HG03108 (cell line): ENCODE measurements at regions not wholly inside any gene's neighbourhood (a gene's known extent, or its start where the extent isn't known, plus 50 kb on each side); places are given as distances from the start of the nearest gene placed in this dataset.

Experiments used
- ATAC-seq: cut with Tn5 transposase; IDR thresholded peaks from one replicate; pipeline ENCODE4 v1.9.1; 2021; ENCODE audit warnings: moderate library complexity; ENCODE audit not compliant: unreplicated experiment

- no peak for ATAC-seq
Measured at GRCh38 chr14:54088271-54088670, 131.6 kb upstream of the BMP4 start.

DNA sequence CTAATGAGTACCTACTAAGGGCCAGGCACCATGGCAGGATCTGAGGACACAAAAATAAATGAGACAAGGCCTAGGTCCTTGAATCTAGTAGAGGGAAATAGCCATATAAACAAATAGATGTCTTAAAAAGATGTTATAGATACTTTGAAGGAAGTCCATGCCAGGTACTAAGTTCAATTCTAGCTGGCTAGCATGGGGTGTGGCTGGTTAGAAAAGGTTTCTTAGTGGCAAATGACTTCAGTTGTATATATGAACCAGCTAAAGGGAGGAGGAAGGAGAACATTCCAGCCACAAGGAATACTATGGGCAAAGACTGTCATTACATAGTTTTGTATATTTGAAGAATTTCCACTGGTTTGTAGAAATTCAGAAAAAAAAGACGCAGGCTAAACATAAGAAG lies 133.6 kb upstream of the BMP4 start:
- no peak for ATAC-seq

DNA sequence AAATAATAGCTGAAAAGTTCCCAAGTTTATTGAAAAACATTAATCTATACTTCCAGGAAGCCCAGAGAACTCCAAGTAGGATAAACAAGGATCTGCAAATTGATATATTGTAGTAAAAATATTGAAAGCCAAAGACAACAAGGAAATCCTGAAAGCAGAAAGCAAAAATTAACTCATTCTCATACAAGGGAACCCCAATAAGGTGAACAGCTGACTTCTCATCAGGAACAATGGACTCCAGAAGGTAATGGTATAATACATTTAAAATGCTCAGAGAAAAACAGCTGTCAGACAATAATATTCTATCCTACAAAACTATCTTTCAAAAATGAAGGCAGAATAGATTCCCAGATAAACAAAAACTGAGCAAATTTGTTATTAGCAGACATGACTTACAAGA lies 138.1 kb upstream of the BMP4 start:
- no peak for ATAC-seq

GRCh38 chr14:54098536-54098935 lies 141.9 kb upstream of the BMP4 start:
- no peak for ATAC-seq

DNA sequence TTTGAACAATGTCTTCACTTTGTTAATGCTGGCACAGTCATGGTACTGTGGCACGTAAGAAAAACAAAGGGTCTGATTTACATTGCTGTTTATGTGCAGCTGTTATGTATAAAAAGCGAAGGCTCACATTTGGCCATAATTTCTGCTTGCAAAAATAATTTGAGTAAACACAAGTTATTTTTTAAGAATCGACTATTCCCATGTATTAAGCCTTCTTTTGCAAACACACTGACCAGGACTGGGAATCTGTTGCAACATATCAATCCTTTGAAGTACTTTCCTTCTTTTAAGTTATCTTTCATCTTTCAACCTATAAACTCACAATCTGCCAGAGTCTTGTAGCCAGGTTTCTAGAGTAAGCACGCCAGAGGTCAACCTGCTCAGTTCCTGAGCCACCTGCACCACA lies 145.4 kb upstream of the BMP4 start:
- no peak for ATAC-seq

GRCh38 chr14:54102530-54102929 lies 145.9 kb upstream of the BMP4 start:
- ATAC-seq: no peak

DNA sequence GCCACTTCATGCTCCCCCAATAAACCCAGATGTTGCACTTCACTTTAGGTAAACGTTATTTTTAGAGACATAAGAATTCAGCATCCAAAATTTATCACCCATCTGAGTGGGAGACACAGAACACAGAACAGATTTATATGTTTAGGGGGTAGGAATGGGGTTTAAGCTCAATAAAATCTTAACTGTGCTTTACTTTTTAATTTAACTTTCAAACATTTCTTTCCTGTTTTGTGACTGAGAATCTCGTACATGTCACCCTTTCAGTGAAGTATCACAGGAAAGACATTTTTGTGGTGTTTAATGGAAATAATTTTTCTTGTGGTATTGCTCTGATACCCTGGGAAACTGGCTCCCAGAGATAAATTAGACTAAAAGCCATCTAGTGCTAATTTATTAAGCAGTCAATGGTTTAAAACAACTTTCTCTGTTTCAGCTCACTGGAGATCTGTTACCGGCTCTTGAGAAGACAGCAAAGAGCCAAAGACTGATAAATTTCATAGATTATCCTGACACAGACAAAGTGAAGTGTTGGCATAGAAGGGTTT lies 148.0 kb upstream of the BMP4 start:
- ATAC-seq: no peak

DNA sequence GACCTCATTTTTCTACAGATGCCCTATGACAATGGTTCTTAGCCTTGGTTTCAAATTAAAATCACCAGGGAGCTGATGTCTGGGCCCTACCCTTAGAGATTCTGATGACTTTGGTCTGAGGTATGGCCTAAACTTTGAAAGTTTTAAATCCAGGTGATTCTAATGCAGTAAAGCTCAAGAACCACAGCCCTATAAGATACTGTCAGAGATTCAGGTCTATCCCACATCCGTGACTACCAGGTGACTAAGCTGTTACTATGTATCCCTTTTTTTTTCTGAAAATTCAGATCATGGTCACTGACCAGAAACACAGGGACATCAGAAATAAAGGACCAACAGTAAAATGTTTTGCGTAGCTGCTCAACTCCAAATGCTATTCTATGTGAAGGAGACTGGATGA lies 148.8 kb upstream of the BMP4 start:
- ATAC-seq: no peak

DNA sequence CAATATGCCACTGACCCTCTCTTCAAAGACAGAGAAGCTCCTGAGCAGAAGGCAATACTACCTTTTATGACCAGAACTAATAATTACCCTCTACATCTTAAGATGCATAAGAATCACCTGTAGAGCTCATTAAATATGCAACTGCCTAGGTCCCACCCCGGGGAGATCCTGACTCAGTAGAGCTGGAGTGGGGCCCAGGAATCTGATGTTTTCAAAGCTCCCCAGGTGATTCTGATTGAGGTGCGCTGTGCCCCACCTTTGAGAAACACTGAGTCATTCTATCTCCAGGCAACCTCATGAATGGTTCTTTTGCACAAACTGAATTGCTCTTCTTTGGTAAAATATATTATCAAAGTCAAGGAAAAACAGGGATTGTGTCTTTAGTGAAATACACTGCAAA lies 149.3 kb upstream of the BMP4 start:
- no peak for ATAC-seq

- ATAC-seq: no peak
Measured at GRCh38 chr14:54106661-54107377, 150.2 kb upstream of the BMP4 start.

GRCh38 chr14:54108481-54109471 lies 152.2 kb upstream of the BMP4 start:
- no peak for ATAC-seq

DNA sequence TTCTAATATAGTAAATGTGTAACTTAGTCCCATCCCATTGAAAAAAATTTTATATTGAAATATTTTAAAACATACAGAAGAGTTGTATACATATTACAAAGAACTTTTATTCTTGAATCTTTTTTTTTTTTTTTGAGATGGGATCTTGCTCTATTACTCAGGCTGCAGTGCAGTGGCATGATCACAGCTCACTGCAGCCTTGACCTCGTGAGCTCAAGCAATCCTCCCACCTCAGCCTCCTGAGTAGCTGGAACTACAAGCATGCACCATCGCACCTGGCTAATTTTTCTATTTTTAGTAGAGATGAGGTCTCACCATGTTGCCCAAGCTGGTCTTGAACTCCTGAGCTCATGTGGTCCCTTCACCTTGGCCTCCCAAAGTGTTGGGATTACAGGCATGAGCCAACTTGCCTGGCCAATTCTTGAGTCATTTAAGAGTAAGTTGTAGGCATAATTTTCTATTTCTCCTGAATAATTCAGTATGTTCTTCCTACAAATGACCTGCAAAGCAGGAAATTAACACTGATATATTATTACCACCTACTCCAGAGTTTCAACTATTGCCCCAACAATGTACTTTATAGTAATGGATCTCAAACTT lies 153.0 kb upstream of the BMP4 start:
- no peak for ATAC-seq

GRCh38 chr14:54114941-54115340 lies 158.3 kb upstream of the BMP4 start:
- no peak for ATAC-seq

DNA sequence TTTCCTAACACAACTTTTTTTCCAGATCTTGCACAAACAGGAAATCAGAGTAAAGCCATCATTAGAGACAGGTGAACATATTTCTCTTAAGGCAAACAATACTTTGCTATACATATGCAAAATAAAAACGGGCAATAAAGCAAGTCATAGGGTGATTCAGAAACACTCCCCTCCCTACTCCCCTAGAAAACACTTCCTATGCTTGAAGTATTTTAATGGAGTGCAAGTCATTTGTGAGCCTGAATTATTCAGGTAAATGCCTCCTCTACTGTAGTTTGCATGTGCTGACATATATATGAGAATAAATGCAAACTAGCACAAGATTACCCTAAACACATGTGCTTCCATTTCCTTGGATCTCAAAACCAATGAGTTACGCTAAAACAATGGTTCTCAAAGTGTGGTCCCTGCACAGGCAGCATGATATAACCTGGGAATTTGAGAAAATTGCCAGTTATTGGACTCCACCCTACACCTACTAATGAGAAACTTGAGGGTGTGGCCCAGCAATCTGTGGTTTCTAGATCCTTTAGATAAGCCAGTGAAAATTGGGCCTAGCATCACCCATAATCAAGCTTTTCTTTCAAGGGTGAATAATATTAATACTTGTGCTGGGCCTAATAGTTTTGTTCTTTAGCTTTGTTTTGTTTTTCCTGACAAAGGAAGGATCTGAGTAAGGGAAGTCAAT lies 159.7 kb upstream of the BMP4 start:
- ATAC-seq: no peak

DNA sequence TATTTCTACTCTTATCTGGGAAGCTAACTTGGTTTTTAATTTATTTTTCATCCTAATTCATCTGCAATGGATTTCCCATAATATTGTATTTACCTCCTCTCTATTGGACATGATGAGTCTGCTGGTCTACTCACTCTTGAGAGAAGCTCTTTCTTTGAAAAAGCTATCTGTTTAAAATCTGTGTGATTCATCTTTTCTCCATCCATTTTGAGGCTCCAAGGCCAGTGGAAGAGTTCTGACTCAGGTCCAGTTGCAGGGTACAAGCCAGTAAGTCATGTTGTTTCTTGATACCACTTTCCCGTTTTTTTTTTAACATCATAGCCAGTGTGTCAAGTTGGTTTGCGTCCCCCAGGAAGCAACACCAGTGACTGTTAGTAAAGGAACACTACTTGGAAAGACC lies 160.3 kb upstream of the BMP4 start:
- ATAC-seq: no peak

DNA sequence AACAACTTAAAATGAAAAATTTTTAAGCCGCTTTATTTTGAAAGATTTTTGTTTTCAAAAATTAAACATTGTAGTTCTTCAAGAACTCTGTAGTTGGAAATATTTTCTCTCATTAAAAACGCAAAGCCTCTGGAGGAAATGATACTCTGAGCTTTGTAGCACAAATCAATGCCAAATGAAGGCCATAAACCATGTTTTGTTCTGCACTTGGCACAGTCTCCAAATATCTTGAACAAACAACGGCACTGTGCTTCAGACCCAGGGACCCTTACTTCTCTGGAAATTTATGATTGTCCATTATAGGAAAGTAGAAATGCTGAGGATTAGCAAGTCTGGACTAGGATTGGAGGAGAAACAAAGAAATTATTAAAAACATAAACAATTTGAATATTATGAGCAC lies 160.8 kb upstream of the BMP4 start:
- no peak for ATAC-seq

DNA sequence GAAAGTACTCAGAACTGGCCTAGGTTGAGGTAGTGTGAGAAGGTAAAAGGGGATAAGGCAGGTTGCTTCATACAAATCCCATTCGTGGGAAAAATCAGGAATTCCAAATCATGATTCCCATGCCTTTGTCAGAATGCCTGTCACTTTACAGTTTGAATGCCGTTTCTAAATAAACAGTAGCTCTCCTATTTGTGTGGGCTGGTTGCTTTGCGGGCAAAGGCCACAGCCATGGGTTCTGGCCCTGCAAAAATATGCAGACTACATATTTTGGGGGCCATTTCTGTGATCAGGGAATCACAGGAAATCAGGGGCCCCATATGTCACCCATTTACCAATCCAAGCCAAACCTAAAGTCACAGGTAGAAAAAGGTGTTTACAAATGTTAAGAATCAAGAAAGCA lies 161.3 kb upstream of the BMP4 start:
- ATAC-seq: no peak

GRCh38 chr14:54120260-54120659 lies 163.6 kb upstream of the BMP4 start:
- no peak for ATAC-seq

DNA sequence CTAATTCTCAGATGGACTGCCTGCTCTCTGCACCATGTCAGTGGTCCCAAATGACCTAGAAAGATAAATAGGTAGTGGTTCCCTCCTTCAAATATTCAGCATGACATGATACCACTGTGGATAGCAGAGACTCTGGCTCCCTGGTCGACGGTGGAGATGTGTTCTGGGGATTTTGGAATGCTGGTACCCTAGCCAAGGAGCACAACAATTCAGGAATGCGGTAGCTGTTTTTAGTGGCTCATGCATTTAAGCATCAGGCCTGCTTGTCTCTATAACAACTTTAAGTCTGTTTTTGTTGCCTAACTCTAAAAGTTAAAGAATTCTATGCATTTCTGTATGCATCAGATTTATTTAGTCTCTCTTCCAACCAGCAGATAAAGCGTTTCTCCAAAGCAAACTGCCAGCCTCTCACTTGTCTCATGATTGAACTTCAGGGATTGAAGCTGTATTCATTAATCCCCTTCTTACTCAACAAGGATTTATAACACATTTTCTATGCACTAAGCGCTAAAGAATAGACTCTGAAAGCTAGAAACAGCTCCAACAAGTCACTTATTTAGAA lies 164.9 kb upstream of the BMP4 start:
- ATAC-seq: no peak

DNA sequence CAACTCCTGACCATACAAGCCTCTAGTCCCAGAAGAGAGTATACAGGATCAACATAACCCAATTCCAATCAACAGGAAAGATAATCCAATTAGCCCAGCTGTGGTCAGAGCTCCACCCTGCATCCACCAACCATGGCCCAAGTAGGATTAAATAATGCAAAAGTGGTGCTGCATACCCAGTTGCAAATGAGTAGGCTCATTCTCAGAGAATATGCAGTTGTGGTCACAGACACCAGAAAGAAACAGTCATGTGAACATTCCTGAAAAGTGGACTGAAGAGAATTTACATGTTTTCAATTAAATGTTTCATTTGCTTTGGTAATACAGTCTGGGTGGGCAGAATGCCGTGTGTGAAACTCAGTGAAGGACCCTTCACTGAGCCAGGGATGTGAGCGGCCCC lies 167.2 kb upstream of the BMP4 start:
- no peak for ATAC-seq

GRCh38 chr14:54125109-54125508 lies 168.5 kb upstream of the BMP4 start:
- no peak for ATAC-seq
